GM21825 (cell line): ENCODE measurements at regions not wholly inside any gene's neighbourhood (a gene's known extent, or its start where the extent isn't known, plus 50 kb on each side); places are given as distances from the start of the nearest gene placed in this dataset.
A peak's percentile ranks its signal among the peaks of the same experiment; 100 is the strongest.

Experiments used
- ATAC-seq: cut with Tn5 transposase; IDR thresholded peaks from one replicate; pipeline ENCODE4 v1.9.1; 2021; ENCODE audit warnings: mild to moderate bottlenecking, moderate library complexity; ENCODE audit not compliant: unreplicated experiment

DNA sequence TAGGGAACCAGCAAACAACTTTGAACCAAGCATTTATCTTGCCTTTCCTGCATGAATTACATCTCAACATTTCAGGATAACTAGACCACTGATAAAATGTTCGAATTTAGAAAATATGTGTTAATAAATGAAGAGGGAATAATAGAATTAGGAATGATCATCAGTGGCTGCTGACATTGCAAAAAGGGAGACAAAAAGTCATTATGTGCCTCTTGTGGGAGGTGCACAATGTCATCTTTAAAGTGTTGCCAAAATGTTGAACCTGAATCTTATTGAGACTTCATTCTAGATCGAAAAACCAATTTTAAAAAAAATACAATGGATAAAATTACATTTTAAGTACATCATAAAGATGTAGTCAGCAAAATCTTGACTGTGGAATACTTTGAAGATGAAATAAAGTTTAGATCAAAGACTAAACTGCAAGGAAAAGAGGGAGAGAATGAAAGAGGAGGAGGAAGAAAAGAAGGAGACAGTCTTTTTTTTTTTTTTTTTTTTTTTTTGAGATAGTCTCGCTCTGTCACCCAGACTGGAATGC, 299.3 kb downstream of the FBXW7 start:
- no peak for ATAC-seq

DNA sequence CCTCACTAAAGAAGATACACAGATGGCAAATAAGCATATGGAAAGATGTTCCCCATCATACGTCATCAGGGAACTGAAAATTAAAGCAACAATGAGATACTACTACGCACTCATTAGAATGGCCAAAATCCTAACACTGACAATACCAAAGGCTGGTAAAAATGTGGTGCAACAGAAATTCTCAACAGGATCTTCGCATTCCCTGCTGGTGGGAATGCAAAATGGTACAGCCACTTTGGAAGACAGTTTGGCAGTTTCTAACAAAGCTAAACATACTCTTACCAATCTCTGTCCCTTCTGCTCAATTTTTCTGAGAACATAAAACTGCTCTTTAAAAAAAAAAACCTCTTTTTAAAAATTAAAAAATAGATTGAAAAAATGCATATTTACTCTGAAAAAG, 300.2 kb downstream of the FBXW7 start:
- ATAC-seq: no peak

DNA sequence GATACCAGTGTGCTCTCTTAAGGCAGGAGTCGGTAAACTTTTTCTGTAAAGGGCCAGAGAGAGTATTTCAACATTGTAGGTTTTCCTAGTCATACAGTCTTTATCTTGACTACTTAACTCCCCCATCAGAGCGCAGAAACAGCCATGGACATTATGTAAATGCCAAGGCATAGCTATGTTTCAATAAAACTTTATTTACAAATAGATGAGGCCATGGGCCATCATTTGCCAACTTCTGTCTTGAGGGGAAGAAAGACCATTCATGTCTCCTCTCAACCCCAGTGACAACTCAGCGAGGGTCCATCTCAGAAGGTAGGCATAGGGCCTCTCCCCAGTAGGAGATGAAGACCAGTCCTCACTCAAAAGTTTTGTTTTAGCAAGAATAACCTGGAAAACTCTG, 301.3 kb downstream of the FBXW7 start:
- no peak for ATAC-seq

DNA sequence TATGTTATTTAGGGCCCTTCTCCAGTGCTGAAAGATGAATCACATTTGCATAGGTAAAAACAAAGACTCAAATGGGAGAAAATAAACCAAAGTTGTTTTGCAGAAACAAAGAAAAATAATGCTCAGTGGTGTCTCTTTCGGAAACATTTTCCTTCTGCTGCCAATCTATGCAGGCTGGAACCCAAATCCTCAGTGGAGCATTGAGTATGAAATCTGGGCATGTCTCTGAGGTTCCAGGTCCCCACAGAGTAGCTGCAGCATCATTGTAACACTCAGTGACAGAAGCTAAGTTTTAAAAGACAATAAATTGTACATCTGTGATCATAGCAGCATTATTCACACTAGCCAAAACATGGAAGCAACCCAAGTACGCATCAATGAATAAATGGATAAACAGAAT, 303.6 kb downstream of the FBXW7 start:
- no peak for ATAC-seq

DNA sequence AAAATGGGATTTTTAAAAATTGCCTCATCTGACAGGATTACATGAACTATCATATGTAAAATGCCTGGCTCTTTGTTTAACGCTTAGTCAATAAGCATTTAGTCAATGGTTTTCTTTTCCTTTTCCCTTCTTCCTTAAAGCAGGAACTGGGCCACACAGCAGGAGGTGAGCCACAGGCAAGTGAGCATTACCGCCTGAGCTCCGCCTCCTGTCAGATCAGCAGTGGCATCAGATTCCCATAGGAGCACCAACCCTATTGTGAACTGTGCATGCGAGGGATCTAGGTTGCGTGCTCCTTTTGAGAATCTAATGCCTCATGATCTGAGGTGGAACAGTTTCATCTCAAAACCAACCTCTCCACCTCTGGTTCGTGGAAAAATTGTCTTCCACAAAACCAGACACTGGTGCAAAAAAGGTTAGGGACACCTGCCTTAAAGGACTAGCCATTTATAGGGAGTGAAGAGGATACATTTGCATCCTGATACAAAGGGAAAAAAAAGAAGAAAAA, 306.1 kb downstream of the FBXW7 start:
- no peak for ATAC-seq

DNA sequence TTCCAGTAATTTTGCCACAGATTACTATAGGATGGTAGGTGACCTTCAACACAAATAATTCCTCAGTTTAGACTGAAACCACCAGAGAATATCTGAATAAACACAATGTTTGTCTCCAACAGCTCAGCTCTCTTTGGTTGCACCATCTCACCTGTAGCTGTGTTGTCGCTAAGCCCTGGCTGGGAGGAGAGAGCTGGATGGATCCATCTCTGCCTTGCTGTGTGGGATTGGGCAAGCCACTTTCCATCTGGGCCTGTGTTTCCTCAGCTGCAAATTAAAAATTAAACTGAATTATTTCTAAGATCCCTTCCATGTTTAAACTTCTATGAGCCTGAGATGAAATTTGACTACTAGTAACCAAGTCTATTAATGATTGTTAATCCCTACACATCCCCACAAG, 310.2 kb downstream of the FBXW7 start:
- ATAC-seq: no peak

DNA sequence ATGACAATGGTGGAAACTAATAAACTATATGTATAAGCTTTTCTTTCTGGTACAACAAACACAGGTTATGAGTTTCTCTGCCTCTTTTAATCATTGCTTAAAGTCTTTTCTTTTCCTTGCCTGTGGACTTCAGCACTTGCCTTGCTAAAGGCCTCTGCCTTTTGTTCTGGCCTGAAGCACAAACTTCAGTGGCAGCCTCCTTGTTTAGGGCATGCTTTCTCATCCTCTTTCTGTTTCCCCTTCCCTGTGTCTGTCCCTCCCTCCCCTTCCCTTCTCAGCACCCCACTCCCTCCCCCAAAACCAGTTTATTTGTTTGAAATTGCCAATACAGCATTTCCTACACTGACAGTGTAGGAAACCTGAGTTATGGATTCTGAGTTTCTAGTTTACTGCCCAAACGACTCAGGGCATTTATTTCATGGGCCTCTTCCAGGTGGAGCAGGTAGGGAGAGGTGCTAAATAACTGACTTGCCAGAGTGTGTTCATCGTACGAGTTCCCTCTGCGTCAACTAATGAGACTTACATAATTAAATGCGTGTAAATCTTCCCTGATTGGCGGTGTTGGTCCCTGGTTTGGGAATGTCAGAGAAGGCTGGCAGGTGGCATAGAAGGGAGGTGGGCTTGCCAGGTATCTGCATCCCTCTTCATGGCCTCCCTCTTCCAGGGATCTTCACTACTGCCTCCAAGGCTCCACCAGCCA, 311.0 kb downstream of the FBXW7 start:
- no peak for ATAC-seq

DNA sequence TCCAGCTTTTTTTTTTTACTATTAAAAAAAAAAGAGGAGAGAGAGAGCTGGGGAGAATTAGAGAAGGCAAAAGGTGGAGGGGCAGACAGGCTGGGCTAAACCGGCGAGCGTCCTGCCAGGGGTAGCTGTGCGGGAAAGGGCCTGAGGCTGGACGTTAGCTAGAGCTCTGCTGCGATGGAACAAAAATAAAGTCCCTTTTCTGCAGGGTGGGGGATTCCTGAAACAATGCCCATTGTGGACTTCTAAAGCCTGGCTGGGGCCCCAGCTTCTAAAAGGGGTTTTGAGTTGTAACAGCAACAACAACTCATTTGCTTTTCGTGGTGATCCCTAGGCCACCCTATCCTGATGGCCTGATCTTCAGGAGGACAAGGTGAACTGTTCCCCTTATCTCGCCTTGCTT, 311.7 kb downstream of the FBXW7 start:
- no peak for ATAC-seq

DNA sequence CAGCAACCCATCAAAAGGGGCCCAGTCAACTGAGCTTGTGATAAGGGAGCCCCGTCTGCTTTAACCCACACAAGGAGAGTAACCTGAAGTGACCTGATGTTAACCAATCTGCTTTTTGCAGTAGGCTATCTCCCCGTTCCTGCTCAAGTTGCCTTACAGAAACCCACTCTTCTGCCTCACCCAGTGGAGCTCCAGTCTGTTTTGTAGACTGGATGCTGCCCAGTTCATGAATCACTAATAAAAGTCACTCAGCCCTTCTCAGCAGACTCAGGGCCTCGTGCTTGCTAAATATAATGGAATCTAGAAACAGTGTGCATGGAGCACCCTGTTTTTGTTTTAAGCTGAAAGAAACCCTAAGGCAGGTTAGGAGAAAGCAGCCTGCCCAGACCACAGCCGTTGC, 312.3 kb downstream of the FBXW7 start:
- no peak for ATAC-seq

DNA sequence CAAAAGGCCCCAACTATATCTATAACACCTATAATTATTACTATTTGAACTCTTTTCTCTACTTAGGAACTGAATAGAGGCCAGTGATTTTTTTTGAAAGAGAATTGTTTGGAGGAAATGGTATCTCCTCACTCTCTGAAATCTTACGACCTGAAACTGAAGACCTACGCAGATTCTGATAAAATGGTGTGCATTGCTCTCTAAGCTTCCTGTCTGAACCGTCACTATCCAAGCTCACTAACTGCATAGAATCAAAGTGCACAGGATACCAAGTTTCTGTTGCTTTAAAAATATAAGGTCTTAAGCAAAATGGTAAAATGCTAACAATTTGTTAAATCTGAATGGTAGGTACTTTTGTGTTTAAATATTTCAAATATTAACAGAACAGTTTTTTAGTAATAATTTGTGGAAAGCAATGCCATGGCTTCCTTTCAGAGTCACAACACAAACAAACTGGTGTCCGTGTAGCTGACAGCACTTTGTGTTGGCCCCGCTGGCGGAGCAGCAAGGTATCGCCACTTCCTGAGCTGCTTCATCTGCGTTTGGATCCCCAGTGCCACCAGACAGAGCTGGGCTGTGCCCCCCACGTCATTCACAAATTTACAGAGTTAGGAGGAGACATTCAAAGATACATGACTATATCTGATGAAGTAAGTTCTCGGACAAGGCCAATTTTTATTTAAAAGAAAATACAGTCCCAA, 313.9 kb downstream of the FBXW7 start:
- ATAC-seq: no peak

DNA sequence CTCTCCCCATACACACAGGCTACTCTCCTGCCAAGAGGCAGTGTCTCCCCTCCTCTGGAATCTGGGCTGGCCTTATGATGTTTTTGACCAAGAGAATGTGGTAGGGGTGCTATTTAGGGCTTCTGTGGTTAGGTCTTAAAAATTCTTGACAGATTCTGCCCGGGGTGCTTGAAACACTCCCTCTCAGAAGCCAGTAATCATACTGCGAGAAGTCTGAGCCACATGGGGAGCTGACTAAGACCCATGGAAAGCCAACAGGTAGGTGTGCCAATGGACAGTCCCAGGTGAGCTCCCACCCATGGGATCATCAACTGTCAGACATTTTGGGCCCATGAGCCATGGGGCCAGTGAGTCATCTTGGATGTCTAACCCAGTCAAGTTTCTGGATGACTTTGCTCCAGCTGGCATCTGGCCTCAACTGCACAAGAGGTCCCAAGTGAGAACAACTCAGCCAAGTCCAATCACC, 315.7 kb downstream of the FBXW7 start:
- ATAC-seq: peak; percentile 78

DNA sequence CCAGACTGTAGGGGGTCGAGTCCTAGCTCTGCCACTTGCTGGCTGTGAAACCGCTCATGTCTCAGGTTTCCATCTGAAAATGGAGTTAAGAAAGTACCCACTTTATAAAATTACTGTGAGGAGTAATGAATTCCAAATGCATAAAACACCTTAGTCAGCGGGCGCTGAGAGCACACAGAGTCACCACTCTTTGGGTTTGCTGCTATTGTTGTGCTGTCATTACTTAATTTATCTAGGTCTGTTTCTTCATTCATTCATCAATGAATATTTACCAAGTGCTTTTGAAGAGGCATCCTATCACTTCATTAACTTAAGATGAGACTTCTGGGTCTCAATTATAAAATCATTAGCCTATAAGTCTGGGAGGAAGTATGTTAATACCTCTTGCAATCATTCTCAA, 317.3 kb downstream of the FBXW7 start:
- no peak for ATAC-seq

DNA sequence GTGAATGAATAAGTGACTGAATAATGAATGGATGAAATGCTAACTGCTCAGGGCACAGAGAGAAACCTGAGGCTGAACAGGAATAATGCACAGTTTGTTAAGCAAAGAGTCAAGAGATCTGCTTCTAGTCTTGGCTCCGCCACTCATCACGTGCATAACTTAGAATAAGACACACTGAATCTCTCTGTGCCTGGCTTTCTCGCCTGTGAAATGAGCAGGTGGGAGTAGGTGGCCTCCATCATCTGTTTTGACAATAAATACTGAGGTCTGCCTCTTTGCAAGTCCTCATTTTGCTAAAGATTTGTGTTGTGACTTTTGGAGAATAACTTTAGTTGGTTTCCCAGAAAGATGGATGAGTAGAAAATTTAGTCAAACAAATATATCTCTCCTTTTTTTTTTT, 318.0 kb downstream of the FBXW7 start:
- ATAC-seq: no peak

DNA sequence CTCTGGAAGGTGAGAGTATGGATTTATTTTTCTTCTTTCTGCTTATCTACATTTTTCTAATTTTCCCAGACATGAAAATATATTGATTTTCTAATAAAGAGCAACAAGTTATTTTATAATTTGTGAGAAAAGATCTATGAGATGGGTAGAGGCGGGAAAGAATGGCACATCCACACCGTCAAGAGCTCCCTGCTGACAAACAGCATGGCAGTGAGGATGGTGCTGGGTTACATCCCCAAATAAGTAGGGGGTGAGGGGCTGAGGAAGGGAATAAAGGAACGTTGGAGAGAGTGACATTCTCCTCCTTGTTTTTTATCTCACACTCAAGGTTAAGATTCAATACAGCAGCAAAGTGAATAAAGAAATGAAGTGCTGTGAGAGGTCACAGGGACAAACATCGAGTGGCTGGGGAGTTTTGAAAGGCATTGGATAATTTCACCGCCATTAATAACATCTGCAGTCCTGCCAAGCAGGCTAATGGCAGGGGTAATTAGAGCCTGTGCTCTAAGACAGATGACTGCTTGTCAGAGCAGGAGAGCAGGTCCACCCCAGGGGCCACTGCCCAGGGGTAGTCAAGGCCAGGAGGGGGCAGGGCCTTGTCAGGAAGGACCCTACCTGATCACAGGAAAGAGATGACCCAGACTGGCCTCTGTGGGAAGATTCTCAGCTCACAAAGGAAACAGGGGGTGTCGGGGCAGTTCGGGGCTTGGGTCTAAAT, 323.8 kb downstream of the FBXW7 start:
- no peak for ATAC-seq

DNA sequence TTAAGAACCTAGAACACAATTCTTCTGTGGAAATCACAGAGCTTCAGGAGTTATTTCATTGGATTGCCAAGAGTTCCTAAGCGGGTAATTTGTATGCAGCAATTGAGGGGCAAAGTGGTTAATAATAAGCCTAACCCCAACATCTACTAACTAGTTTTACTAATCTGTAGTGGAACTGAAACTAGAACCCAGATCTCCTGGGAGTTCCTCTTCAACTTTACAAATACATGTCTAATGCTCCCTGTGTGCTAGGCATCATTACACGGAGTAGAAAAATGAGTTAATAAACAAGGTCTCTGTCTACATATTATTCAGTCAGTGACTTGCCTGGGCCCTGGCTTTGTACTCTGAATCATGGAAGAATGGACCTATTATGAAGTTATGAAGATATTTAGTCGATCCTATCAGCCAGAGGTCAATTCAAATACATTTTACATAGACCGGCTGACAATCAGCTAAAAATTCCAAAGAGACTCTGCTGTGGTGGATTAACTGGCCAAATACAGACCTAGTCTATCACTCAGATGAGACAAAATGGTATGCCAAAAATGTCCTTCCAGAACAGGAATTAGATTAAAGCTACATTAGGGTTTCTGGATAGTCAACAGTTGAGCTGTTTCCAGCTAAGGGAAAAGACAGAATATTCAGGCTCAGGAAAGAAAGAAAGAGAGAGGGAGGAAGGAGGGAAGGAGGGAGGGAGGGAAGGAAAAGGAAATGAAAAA, 326.0 kb downstream of the FBXW7 start:
- ATAC-seq: peak; percentile 85

DNA sequence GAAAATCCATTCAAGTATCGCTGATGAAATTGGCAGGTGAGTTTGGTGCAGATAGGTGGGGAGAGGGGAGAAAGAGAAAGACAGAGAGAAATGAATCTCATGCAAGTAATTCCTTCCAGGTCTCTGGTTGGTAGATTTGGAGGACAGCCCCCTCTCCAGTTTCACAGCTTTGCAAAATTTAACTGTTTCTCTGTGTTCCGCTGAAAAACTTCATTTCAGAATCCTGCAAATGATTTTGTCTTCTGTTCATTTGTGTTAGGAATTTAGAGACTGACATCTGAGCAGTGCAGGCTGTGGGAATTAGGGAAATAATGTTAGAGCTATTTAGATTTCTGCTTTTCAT, 328.5 kb downstream of the FBXW7 start:
- ATAC-seq: no peak

DNA sequence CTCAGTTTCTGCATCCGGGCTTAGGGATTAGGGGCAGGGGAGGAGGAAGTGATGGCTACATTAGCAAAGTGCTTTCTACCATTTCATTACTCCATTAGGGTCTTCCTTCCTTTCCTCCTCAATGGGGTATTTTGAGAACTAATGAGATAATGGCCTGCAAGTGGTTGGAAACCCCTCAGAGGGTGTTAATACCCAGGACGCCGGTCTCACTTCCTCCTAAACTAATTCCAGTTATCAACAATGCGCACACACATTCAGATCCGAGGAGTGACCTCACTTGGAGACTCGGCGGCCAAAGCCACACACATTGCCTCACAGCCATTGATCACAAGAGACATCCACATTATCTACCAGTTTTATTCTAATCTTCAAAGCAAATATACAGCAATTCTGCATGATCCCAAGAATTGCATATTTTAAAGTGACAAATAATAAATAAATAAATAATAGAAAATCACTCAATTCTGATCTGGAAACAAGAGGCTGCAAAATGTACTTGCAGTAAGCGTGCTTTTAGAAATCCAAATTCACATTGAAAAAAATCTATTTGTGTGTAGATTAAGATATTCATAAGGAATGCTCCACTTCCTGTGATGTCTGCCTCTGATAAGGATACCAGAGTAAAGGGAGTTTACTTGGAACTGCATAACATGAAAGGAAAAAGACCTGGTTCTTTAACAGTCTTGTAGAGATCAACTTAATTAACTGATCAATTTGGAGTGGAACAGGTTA, 329.1 kb downstream of the FBXW7 start:
- ATAC-seq: no peak

DNA sequence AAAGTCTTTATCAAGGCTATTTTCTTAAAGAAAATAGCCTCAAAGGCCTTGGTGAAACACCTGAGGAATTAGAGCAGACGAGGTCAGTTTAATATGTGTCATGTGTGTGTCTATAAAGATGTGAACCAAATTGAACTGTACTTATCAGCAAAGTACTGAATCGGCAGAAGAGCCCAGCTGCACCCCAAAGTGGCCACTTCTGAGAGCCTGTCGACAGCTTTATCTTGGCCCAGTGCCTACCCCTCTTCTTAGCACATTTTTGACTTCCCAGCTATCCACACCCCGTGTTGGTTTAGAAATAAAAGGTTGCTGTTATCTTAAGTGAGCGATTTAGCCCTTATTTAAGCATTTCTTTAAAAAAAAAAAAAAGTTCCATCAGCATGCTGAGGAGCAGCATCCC, 329.7 kb downstream of the FBXW7 start:
- no peak for ATAC-seq

DNA sequence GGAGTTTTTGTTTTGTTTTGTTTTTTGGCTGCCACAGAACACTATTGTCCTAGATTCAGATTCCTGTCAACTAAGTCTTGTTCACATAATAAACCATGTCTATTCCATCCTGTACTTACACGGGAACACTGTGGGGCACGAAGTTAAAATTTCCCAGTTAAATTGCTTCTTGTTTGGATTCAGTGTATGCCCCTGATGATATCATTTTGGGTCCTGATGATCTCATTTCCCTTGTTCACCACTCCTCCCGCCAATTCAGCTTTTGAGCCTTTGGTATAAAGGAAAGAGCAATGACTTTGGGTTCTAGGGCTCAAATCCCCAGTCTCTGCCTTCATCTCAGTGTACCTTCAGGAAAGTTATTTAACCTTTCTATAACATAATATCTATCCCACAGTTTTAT, 333.5 kb downstream of the FBXW7 start:
- ATAC-seq: no peak
